HUES64 (cell line): ENCODE measurements at regions not wholly inside any gene's neighbourhood (a gene's known extent, or its start where the extent isn't known, plus 50 kb on each side); places are given as distances from the start of the nearest gene placed in this dataset.

Experiments
- H3K27ac ChIP-seq: 2 replicates; pipeline ENCODE4 v1.7.0; 2013; ENCODE audit warnings: low read depth, low read length, inconsistent platforms
- H3K27me3 ChIP-seq: 2 replicates; pipeline ENCODE4 v1.6.1; 2013; ENCODE audit warnings: mild to moderate bottlenecking, low read length; ENCODE audit not compliant: insufficient read depth
- H3K36me3 ChIP-seq: 2 replicates; pipeline ENCODE4 v1.6.1; 2013; ENCODE audit warnings: mild to moderate bottlenecking, low read length; ENCODE audit not compliant: insufficient read depth
- H3K4me1 ChIP-seq: 2 replicates; pipeline ENCODE4 v1.6.1; 2013; ENCODE audit warnings: mild to moderate bottlenecking, low read length, moderate library complexity; ENCODE audit not compliant: insufficient read depth
- H3K4me3 ChIP-seq: 2 replicates; pipeline ENCODE4 v1.5.1; 2013; ENCODE audit warnings: mild to moderate bottlenecking, low read length, moderate library complexity
- H3K9ac ChIP-seq: 2 replicates; pipeline ENCODE4 v1.6.1; 2013; ENCODE audit warnings: mild to moderate bottlenecking, low read depth, low read length
- H3K9me3 ChIP-seq: 2 replicates; pipeline ENCODE4 v1.6.1; 2013; ENCODE audit warnings: low read depth, low read length; ENCODE audit not compliant: insufficient read depth
- WGBS: fragments of 150-250, 120-280 bp; methylation state at CpG from one replicate; pipeline ENCODE4 v1.1.7; 2013; ENCODE audit warnings: missing lambda C conversion rate; 5-methylcytosine and 5-hydroxymethylcytosine counted together

DNA sequence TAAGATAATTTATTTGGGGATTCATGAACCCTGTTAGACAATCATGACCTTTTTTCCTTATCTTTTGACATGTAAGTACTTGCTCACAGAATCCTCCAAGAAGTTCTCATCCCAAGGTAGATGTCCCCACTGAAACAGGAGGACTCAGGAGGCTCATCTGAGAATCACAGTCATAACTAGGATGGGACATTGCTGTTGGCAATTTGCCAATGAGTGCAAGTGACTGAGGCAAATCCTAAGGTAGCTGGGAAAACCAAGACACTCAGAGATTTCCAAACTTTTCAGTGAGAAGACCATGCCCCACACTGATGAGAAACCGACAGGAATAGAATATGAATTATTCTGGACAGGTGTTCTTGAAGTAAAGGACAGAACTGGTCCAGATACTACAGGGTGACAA, 735.0 kb downstream of the TMEM182 start:
- Histone ChIP-seq H3K9me3 (no peaks in the 10 kb centered on the region), H3K4me3 (no peak overlapping the region), H3K4me1 (no peaks in the 10 kb centered on the region), H3K36me3 (no peaks in the 10 kb centered on the region), H3K27ac (no peak overlapping the region), H3K9ac (no peak overlapping the region), H3K27me3 (no peaks in the 10 kb centered on the region)
- WGBS, result 100% methylated on average over 1 of the region's 1 CpG

- 94% methylated on average over 4 of the region's 4 CpGs for WGBS
- Histone ChIP-seq H3K4me3 (no peak overlapping the region), H3K27ac (no peak overlapping the region), H3K9ac (no peak overlapping the region), H3K4me1 (no peaks in the 10 kb centered on the region), H3K36me3 (no peaks in the 10 kb centered on the region), H3K27me3 (no peaks in the 10 kb centered on the region), H3K9me3 (no peaks in the 10 kb centered on the region)
These were observed 745.0 kb downstream of the TMEM182 start for GRCh38 chr2:103506812-103507211.

GRCh38 chr2:103512442-103512841, 750.6 kb downstream of the TMEM182 start:
- Histone ChIP-seq H3K4me1 (no peaks in the 10 kb centered on the region), H3K27me3 (no peaks in the 10 kb centered on the region), H3K4me3 (no peak overlapping the region)

GRCh38 chr2:103520547-103520946, 758.7 kb downstream of the TMEM182 start:
- no peak overlapping the region for H3K27ac ChIP-seq
- H3K9ac ChIP-seq, result no peak overlapping the region
- H3K4me3 ChIP-seq, result no peak overlapping the region
- H3K27me3 ChIP-seq, result no peaks in the 10 kb centered on the region
- WGBS, result no CpG with 5 or more reads among the region's 1 CpG
- H3K4me1 ChIP-seq, result no peaks in the 10 kb centered on the region
- H3K36me3 ChIP-seq, result no peaks in the 10 kb centered on the region
- H3K9me3 ChIP-seq, result peaks cover 11% of the 10 kb centered on the region

More at GRCh38 chr2:103512442-103512841, 750.6 kb downstream of the TMEM182 start:
- Histone ChIP-seq H3K27ac (no peak overlapping the region), H3K9ac (no peak overlapping the region), H3K36me3 (no peaks in the 10 kb centered on the region), H3K9me3 (no peaks in the 10 kb centered on the region)

- Histone ChIP-seq H3K4me1 (no peaks in the 10 kb centered on the region), H3K27ac (no peak overlapping the region), H3K36me3 (no peaks in the 10 kb centered on the region), H3K9me3 (no peaks in the 10 kb centered on the region), H3K27me3 (no peaks in the 10 kb centered on the region), H3K4me3 (no peak overlapping the region), H3K9ac (no peak overlapping the region)
- 100% methylated on average over 2 of the region's 2 CpGs for WGBS
These were observed 763.9 kb downstream of the TMEM182 start for GRCh38 chr2:103525756-103526155.

GRCh38 chr2:103526757-103527156, 764.9 kb downstream of the TMEM182 start:
- Histone ChIP-seq H3K36me3 (no peaks in the 10 kb centered on the region), H3K4me1 (no peaks in the 10 kb centered on the region), H3K27me3 (no peaks in the 10 kb centered on the region), H3K9me3 (no peaks in the 10 kb centered on the region), H3K9ac (no peak overlapping the region), H3K4me3 (no peak overlapping the region), H3K27ac (no peak overlapping the region)
- 95% methylated on average over 9 of the region's 9 CpGs for WGBS

DNA sequence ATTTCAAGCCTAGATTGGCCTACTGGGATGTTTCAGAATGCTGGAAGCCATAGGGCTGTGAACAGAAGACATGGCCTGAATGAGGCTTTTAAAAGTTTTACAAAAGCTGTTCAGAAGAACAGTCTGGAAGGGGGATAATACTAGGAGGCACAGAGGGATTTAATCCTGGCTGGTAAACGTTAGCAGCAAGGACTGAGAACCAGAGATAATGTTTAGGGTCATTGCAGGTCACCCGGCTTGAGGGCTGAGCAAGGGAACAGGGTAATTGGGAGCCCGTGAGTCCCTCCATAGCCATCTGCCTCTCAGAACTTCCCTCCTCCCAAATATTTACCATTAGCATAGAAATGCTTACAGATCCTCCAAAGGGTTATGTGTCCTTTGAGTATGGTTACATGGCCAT, 765.4 kb downstream of the TMEM182 start:
- Histone ChIP-seq H3K27ac (no peak overlapping the region), H3K9ac (no peak overlapping the region), H3K9me3 (no peaks in the 10 kb centered on the region), H3K4me3 (no peak overlapping the region), H3K27me3 (no peaks in the 10 kb centered on the region), H3K36me3 (no peaks in the 10 kb centered on the region), H3K4me1 (no peaks in the 10 kb centered on the region)
- WGBS, result 96% methylated on average over 3 of the region's 3 CpGs

- no peak overlapping the region for H3K9ac ChIP-seq
These were observed 768.1 kb downstream of the TMEM182 start for GRCh38 chr2:103529798-103530502.

DNA sequence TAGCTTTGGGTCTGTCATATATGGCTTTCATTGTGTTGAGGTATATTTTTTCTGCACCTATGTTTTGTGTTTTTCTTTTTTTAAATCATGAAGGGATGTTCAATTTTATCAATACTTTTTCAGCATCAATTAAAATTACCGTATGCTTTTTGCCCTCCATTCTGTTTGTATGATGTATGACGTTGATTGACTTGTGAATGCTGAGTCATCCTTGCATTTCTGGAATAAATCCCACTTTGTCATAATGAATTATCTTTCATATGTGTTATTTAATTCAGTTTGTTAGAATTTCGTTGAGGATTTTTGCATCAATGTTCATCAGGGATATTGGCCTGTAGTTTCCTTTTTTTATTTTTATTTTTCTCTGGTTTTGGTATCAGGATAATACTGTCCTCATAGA, 790.9 kb downstream of the TMEM182 start:
- Histone ChIP-seq H3K27ac (no peak overlapping the region), H3K4me1 (no peaks in the 10 kb centered on the region)
- WGBS, result 85% methylated on average over 2 of the region's 3 CpGs

More at GRCh38 chr2:103529798-103530502, 768.1 kb downstream of the TMEM182 start:
- no peak overlapping the region for H3K27ac ChIP-seq
- WGBS, result 94% methylated on average over 5 of the region's 5 CpGs
- no peaks in the 10 kb centered on the region for H3K9me3 ChIP-seq
- no peaks in the 10 kb centered on the region for H3K27me3 ChIP-seq
- no peaks in the 10 kb centered on the region for H3K36me3 ChIP-seq
- H3K4me3 ChIP-seq, result no peak overlapping the region
- H3K4me1 ChIP-seq, result no peaks in the 10 kb centered on the region

DNA sequence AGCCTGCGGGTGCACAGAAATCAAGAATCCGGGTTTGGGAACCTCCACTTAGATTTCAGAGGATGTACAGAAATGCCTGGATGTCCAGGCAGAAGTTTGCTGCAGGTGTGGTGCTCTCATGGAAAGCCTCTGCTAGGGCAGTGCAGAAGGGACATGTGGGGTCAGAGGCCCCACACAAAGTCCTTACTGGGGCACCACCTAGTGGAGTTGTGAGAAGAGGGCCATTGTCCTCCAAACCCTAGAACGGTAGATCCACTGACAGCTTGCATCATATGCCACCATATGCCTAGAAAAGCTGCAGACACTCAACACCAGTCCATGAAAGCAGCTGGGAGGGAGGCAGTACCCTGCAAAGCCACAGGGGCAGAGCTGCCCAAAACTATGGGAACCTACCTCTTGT, 833.0 kb downstream of the TMEM182 start:
- H3K4me3 ChIP-seq, result no peak overlapping the region
- H3K27ac ChIP-seq, result no peak overlapping the region
- H3K36me3 ChIP-seq, result no peaks in the 10 kb centered on the region
- peaks cover 22% of the 10 kb centered on the region for H3K9me3 ChIP-seq
- H3K27me3 ChIP-seq, result no peaks in the 10 kb centered on the region
- no peaks in the 10 kb centered on the region for H3K4me1 ChIP-seq
- no peak overlapping the region for H3K9ac ChIP-seq
- 95% methylated on average over 3 of the region's 3 CpGs for WGBS

More for the DNA sequence above, 790.9 kb downstream of the TMEM182 start:
- H3K9me3 ChIP-seq, result no peaks in the 10 kb centered on the region
- no peaks in the 10 kb centered on the region for H3K27me3 ChIP-seq
- no peak overlapping the region for H3K9ac ChIP-seq
- no peaks in the 10 kb centered on the region for H3K36me3 ChIP-seq
- no peak overlapping the region for H3K4me3 ChIP-seq

DNA sequence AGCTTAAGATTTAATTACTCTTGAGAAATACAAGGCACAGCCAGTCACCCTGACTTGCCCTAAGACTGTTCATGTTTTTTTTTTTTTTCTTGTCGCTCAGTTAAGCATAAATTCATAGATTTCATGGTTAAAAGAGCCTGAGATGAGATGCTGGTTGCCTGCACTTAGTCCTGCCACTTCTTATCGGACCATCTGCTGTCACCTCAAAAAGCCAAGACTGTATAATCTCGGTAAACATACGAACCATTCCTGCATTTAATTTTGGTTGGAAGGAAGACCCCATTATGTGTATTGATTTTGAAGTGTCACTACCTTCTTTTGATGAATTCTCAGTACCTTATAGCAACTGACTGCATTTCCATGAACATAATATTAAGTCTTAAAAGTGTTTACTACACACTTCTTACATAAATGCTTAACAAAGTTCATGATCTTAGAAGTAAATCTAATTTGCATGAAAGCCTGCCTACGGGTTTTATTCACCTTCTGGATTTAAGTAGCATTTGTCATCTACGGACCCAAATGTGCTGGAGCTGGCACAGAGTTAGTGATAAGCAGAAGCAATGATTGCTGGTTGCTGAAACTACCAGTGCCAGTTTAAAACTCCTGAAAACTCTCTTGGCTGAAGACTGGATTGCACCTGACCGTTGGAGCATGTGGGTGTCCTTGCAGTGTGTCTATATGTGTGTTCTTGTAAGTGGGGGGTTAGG, 843.4 kb downstream of the TMEM182 start:
- Histone ChIP-seq H3K27ac (no peak overlapping the region), H3K9ac (no peak overlapping the region), H3K9me3 (peaks cover 21% of the 10 kb centered on the region), H3K27me3 (no peaks in the 10 kb centered on the region), H3K4me1 (no peaks in the 10 kb centered on the region), H3K4me3 (no peak overlapping the region), H3K36me3 (no peaks in the 10 kb centered on the region)
- 93% methylated on average over 7 of the region's 7 CpGs for WGBS
